Psoas muscle (tissue), 7 donors: ENCODE measurements at regions not wholly inside any gene's neighbourhood (a gene's known extent, or its start where the extent isn't known, plus 50 kb on each side); places are given as distances from the start of the nearest gene placed in this dataset.

Experiments used
- ATAC-seq, 4 donors: fragments of 200-7000 bp; cut with Tn5 transposase; one replicate each; pipeline ENCODE4 v1.9.1; 2020; ENCODE audit warnings: moderate library complexity in 3 of 4, mild to moderate bottlenecking in 2 of 4
- DNase-seq, 2 donors: peaks; one replicate each; pipeline ENCODE4 v3.0.0-alpha.2; 2020
- H3K27ac ChIP-seq: fragments of 200-600 bp; one replicate; pipeline ENCODE4 v1.8.0; 2022
- H3K27me3 ChIP-seq, 3 donors: fragments of 200-600 bp in 1 of 3; one replicate each; pipeline versions ENCODE4 v1.6.1 to v1.8.0; 2013 to 2022; ENCODE audit warnings: low read length in 2 of 3, mild to moderate bottlenecking in 2 of 3, moderate library complexity in 1 of 3; ENCODE audit not compliant: insufficient read depth in 3 of 3
- H3K36me3 ChIP-seq, 2 donors: fragments of 200-600 bp in 1 of 2; one replicate each; pipeline versions ENCODE4 v1.6.1 to v1.8.0; 2013 to 2022; ENCODE audit warnings: low read depth in 1 of 2, mild to moderate bottlenecking in 1 of 2, moderate library complexity in 1 of 2; ENCODE audit not compliant: insufficient read depth in 1 of 2
- H3K4me1 ChIP-seq: fragments of 200-600 bp; one replicate; pipeline ENCODE4 v1.8.0; 2022
- H3K4me3 ChIP-seq: fragments of 200-600 bp; one replicate; pipeline ENCODE4 v1.8.0; 2022; ENCODE audit warnings: mild to moderate bottlenecking
- H3K9me3 ChIP-seq: fragments of 200-600 bp; one replicate; pipeline ENCODE4 v1.8.0; 2022
- WGBS, 3 donors: extraction: QIAGEN DNeasy Blood & Tissue Kit; methylation state at CpG; one replicate each; pipeline versions ENCODE4 v1.1.6 to v1.1.7; 2013; 5-methylcytosine and 5-hydroxymethylcytosine counted together
- intact Hi-C, 2 donors: fragments of 100-400 bp; cut with DNase I; formaldehyde crosslinking; loops; one replicate each; pipeline versions ENCODE4 v1.11.0 to v1.14.2; 2022
- TF ChIP-seq, protein P1 (sequence below): fragments of 200-600 bp; IDR thresholded peaks from one replicate; pipeline ENCODE4 v1.8.0; 2022; ENCODE audit warnings: antibody characterized with exemption
- donor health status: healthy with polysubstance abuse.
- donor health status: DM: no; HTN: no; CAD: no; lungs with moderate emphysema.
- donor health status: Bipolar disorder and iron deficiency.
- donor health status: healthy.
- donor health status: DM: yes; HTN: yes; CAD: no.
- donor health status: DM: no; HTN: no; CAD: no.
- donor health status: DM: yes; HTN: yes; CAD: no.

DNA sequence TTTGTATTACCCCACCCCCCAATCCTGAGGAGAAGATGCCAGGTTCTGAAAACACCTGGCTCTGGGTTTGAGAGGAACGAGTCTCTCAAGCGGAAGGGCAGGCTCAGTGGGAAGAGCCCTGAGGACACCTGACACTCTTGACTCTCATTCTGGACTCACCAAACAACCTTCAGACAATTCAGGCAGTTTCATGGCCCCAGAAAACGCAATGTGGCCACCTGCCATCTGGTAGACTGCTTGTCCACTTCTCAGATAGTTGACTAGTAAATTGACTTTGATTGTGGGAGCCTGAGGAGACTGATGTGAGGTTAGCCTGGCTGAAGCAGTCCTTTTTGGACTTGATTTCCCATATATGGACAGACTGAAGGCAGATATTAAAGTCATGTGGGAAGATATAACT, 117.5 kb upstream of the FSTL4 start:
- H3K27ac ChIP-seq: no peak overlapping the region
- H3K4me3 ChIP-seq: no peak overlapping the region
- H3K36me3 ChIP-seq: no peaks in the 10 kb centered on the region
- WGBS, 3 donors: 83 to 86% (median 85%) methylated on average over 3 of the region's 3 CpGs
- H3K27me3 ChIP-seq: no peaks in the 10 kb centered on the region
- H3K9me3 ChIP-seq: no peaks in the 10 kb centered on the region
- ATAC-seq (no peak), DNase-seq (no peak)
- intact Hi-C loops: no loop called here
- TF ChIP-seq, protein P1, sequence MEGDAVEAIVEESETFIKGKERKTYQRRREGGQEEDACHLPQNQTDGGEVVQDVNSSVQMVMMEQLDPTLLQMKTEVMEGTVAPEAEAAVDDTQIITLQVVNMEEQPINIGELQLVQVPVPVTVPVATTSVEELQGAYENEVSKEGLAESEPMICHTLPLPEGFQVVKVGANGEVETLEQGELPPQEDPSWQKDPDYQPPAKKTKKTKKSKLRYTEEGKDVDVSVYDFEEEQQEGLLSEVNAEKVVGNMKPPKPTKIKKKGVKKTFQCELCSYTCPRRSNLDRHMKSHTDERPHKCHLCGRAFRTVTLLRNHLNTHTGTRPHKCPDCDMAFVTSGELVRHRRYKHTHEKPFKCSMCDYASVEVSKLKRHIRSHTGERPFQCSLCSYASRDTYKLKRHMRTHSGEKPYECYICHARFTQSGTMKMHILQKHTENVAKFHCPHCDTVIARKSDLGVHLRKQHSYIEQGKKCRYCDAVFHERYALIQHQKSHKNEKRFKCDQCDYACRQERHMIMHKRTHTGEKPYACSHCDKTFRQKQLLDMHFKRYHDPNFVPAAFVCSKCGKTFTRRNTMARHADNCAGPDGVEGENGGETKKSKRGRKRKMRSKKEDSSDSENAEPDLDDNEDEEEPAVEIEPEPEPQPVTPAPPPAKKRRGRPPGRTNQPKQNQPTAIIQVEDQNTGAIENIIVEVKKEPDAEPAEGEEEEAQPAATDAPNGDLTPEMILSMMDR: no peak
- H3K4me1 ChIP-seq: no peaks in the 10 kb centered on the region

DNA sequence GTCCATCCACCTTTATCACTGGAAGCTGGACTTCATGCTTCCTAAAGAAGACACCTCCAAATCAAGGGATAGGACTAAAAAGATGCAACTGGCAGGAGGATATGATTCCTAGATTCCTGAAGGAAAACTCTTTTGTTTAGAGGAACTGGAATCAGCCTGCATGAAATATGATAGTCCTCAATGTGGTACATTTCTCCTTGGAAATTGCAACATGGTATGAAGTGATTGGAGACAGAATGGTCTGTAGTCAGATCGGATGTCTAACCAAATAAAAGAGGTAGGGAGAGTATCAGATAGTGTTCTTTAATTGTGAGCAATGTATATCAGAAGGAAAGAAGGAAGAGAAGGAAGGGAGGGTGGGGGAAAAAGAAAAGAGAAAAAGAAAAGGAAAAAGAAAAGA, 116.1 kb upstream of the FSTL4 start:
- Histone ChIP-seq H3K4me1 (no peaks in the 10 kb centered on the region), H3K27ac (no peak overlapping the region), H3K36me3 (no peaks in the 10 kb centered on the region), H3K4me3 (no peak overlapping the region), H3K27me3 (no peaks in the 10 kb centered on the region), H3K9me3 (no peaks in the 10 kb centered on the region)
- no peak for DNase-seq
- no peak for ATAC-seq
- intact Hi-C loops: no loop called here
- TF ChIP-seq, protein P1: no peak
- 76 to 89% (median 79%) methylated on average over 1 of the region's 1 CpG for WGBS, 3 donors

- DNase-seq (no peak), ATAC-seq (no peak)
- no peaks in the 10 kb centered on the region for H3K36me3 ChIP-seq
- intact Hi-C loops: no loop called here
- no peaks in the 10 kb centered on the region for H3K4me1 ChIP-seq
- WGBS, 3 donors: 32 to 58% (median 54%) methylated on average over 2 of the region's 2 CpGs
- no peak overlapping the region for H3K27ac ChIP-seq
- no peak overlapping the region for H3K4me3 ChIP-seq
- no peaks in the 10 kb centered on the region for H3K27me3 ChIP-seq
- TF ChIP-seq, protein P1: no peak
- H3K9me3 ChIP-seq: peaks cover under 1% of the 10 kb centered on the region
These were observed 115.3 kb upstream of the FSTL4 start for GRCh38 chr5:133727636-133728035.

- intact Hi-C loops: no loop called here
- TF ChIP-seq, protein P1: no peak
These were observed 111.5 kb upstream of the FSTL4 start for GRCh38 chr5:133723651-133724366.

GRCh38 chr5:133723126-133723525, 110.8 kb upstream of the FSTL4 start:
- WGBS, 3 donors: 83 to 86% (median 85%) methylated on average over 2 of the region's 2 CpGs
- intact Hi-C loops: no loop called here
- Histone ChIP-seq H3K27ac (no peak overlapping the region), H3K27me3 (no peaks in the 10 kb centered on the region), H3K4me3 (no peak overlapping the region), H3K9me3 (peaks cover 13% of the 10 kb centered on the region), H3K4me1 (no peaks in the 10 kb centered on the region), H3K36me3 (no peaks in the 10 kb centered on the region)
- ATAC-seq (no peak), DNase-seq (no peak)
- TF ChIP-seq, protein P1: no peak

More at GRCh38 chr5:133723651-133724366, 111.5 kb upstream of the FSTL4 start:
- peaks cover 13% of the 10 kb centered on the region for H3K9me3 ChIP-seq
- no peak overlapping the region for H3K4me3 ChIP-seq
- no peak for ATAC-seq
- WGBS, 3 donors: 0 to 100% (median 50%) methylated on average over 1 of the region's 1 CpG
- H3K36me3 ChIP-seq: no peaks in the 10 kb centered on the region
- no peak overlapping the region for H3K27ac ChIP-seq
- no peaks in the 10 kb centered on the region for H3K4me1 ChIP-seq
- no peak for DNase-seq
- no peaks in the 10 kb centered on the region for H3K27me3 ChIP-seq
